Coronary artery (tissue), 2 donors: ENCODE measurements at regions not wholly inside any gene's neighbourhood (a gene's known extent, or its start where the extent isn't known, plus 50 kb on each side); places are given as distances from the start of the nearest gene placed in this dataset.

ENCODE experiments used
- DNase-seq: peaks from one replicate; pipeline ENCODE4 v3.0.0-alpha.2; 2017; ENCODE audit warnings: low spot score
- H3K27ac ChIP-seq, 2 donors: fragments of 200-600 bp; sonication (generic); one replicate each; pipeline ENCODE4 v1.5.1; 2016 to 2019
- H3K4me3 ChIP-seq: fragments of 200-600 bp; sonication (generic); 2 replicates; pipeline ENCODE4 v1.5.1; 2016; ENCODE audit warnings: mild to moderate bottlenecking, moderate library complexity
- CTCF ChIP-seq: fragments of 200-600 bp; sonication (generic); IDR thresholded peaks from one replicate; pipeline ENCODE4 v1.5.1; 2019; ENCODE audit warnings: antibody characterized with exemption

- no peak for TF ChIP-seq CTCF
- no peak for DNase-seq
- Histone ChIP-seq H3K4me3 (no peak overlapping the region), H3K27ac (peak overlapping the region in 1 of 2 donors; percentile 3)
Observed at GRCh38 chr15:55007561-55007960, 189.2 kb downstream of the RSL24D1 start.

- TF ChIP-seq CTCF = no peak
- Histone ChIP-seq H3K4me3 (no peak overlapping the region), H3K27ac (no peak overlapping the region)
- no peak for DNase-seq
Observed at GRCh38 chr15:55005679-55006078, 191.1 kb downstream of the RSL24D1 start.

- H3K4me3 ChIP-seq = no peak overlapping the region
- DNase-seq = no peak
Observed at GRCh38 chr15:55003965-55004873, 192.5 kb downstream of the RSL24D1 start.

GRCh38 chr15:54998661-54999060 is 198.1 kb downstream of the RSL24D1 start:
- DNase-seq = no peak
- Histone ChIP-seq H3K4me3 (no peak overlapping the region), H3K27ac (no peak overlapping the region)
- no peak for TF ChIP-seq CTCF

More at GRCh38 chr15:55003965-55004873, 192.5 kb downstream of the RSL24D1 start:
- TF ChIP-seq CTCF = no peak
- H3K27ac ChIP-seq = no peak overlapping the region

GRCh38 chr15:54990793-54991192 is 205.9 kb downstream of the RSL24D1 start:
- no peak for DNase-seq
- H3K27ac ChIP-seq = no peak overlapping the region
- H3K4me3 ChIP-seq = no peak overlapping the region
- no peak for TF ChIP-seq CTCF

- H3K27ac ChIP-seq = no peak overlapping the region
- TF ChIP-seq CTCF = no peak
- H3K4me3 ChIP-seq = no peak overlapping the region
- no peak for DNase-seq
Observed at GRCh38 chr15:54987881-54988280, 208.9 kb downstream of the RSL24D1 start.

GRCh38 chr15:54979964-54980363 is 216.8 kb downstream of the RSL24D1 start:
- no peak for DNase-seq
- H3K27ac ChIP-seq = no peak overlapping the region
- H3K4me3 ChIP-seq = no peak overlapping the region
- no peak for TF ChIP-seq CTCF
